ENCODE measurements at regions not wholly inside any gene's neighbourhood (a gene's known extent, or its start where the extent isn't known, plus 50 kb on each side); places are given as distances from the start of the nearest gene placed in this dataset.

DNA sequence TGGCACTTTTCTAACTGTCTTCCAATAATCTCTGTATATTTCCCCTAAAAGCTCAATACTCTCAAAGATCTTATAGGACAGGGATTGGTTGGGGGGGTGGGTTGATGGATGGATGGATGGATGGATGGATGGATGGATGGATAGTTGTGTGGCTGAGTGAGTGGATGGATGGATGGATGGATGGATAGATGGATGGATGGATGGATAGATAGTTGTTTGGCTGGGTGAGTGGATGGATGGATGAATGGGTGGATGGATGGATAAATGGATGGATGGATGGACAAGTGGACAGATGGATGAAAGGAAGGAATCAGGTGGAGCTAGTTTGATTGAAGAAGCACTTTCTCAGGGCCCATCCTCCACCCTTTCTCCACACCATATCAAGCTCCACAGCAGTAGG, 388.8 kb downstream of the CDC5L start:
- no peak overlapping the region for H3K4me3 ChIP-seq (ENCODE audit: low read length)
- no peaks in the 10 kb centered on the region for H3K27me3 ChIP-seq (ENCODE audit: insufficient read depth, low read depth, low read length)
- H3K36me3 ChIP-seq (ENCODE audit: insufficient read depth, low read length) = no peaks in the 10 kb centered on the region
- no peaks in the 10 kb centered on the region for H4K20me1 ChIP-seq (ENCODE audit: insufficient read depth)
- no peaks in the 10 kb centered on the region for H3K9me2 ChIP-seq (ENCODE audit: insufficient read depth, low read length)
- H2AFZ ChIP-seq (ENCODE audit: low read depth, low read length) = no peak overlapping the region
- H3K9ac ChIP-seq (ENCODE audit: low read length) = no peak overlapping the region
- H3K27ac ChIP-seq (ENCODE audit: low read length) = no peak overlapping the region
- H3K9me3 ChIP-seq (ENCODE audit: low read length) = no peaks in the 10 kb centered on the region
- H3K79me2 ChIP-seq (replicated peaks; ENCODE audit: insufficient read depth, low read length) = no peaks in the 10 kb centered on the region
- no peak overlapping the region for H3K4me2 ChIP-seq (ENCODE audit: low read length)
- H3F3A ChIP-seq (ENCODE audit: insufficient read depth, low read length, poor library complexity, severe bottlenecking) = no peaks in the 10 kb centered on the region
- no peak for TF ChIP-seq MXI1 (conservative IDR thresholded peaks at IDR 0.05; ENCODE audit: poor library complexity, severe bottlenecking)
- no peak for TF ChIP-seq EP300 (conservative IDR thresholded peaks at IDR 0.05; ENCODE audit: poor library complexity, severe bottlenecking)
- TF ChIP-seq, protein P1, sequence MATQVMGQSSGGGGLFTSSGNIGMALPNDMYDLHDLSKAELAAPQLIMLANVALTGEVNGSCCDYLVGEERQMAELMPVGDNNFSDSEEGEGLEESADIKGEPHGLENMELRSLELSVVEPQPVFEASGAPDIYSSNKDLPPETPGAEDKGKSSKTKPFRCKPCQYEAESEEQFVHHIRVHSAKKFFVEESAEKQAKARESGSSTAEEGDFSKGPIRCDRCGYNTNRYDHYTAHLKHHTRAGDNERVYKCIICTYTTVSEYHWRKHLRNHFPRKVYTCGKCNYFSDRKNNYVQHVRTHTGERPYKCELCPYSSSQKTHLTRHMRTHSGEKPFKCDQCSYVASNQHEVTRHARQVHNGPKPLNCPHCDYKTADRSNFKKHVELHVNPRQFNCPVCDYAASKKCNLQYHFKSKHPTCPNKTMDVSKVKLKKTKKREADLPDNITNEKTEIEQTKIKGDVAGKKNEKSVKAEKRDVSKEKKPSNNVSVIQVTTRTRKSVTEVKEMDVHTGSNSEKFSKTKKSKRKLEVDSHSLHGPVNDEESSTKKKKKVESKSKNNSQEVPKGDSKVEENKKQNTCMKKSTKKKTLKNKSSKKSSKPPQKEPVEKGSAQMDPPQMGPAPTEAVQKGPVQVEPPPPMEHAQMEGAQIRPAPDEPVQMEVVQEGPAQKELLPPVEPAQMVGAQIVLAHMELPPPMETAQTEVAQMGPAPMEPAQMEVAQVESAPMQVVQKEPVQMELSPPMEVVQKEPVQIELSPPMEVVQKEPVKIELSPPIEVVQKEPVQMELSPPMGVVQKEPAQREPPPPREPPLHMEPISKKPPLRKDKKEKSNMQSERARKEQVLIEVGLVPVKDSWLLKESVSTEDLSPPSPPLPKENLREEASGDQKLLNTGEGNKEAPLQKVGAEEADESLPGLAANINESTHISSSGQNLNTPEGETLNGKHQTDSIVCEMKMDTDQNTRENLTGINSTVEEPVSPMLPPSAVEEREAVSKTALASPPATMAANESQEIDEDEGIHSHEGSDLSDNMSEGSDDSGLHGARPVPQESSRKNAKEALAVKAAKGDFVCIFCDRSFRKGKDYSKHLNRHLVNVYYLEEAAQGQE (IDR thresholded peaks at IDR 0.05; ENCODE audit: borderline replicate concordance) = no peak
- no peak for TF ChIP-seq SMC3 (conservative IDR thresholded peaks at IDR 0.05; ENCODE audit: poor library complexity)
- no peak for TF ChIP-seq POLR2AphosphoS5 (IDR thresholded peaks at IDR 0.05)
- TF ChIP-seq RAD21 (conservative IDR thresholded peaks at IDR 0.05) = no peak
- TF ChIP-seq, protein P2, sequence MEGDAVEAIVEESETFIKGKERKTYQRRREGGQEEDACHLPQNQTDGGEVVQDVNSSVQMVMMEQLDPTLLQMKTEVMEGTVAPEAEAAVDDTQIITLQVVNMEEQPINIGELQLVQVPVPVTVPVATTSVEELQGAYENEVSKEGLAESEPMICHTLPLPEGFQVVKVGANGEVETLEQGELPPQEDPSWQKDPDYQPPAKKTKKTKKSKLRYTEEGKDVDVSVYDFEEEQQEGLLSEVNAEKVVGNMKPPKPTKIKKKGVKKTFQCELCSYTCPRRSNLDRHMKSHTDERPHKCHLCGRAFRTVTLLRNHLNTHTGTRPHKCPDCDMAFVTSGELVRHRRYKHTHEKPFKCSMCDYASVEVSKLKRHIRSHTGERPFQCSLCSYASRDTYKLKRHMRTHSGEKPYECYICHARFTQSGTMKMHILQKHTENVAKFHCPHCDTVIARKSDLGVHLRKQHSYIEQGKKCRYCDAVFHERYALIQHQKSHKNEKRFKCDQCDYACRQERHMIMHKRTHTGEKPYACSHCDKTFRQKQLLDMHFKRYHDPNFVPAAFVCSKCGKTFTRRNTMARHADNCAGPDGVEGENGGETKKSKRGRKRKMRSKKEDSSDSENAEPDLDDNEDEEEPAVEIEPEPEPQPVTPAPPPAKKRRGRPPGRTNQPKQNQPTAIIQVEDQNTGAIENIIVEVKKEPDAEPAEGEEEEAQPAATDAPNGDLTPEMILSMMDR (IDR thresholded peaks at IDR 0.05; ENCODE audit: poor library complexity, severe bottlenecking) = no peak
- TF ChIP-seq EZH2 (IDR thresholded peaks at IDR 0.05; ENCODE audit: borderline replicate concordance, insufficient read depth, low read length, poor library complexity, severe bottlenecking) = no peak
- no peak for TF ChIP-seq TAF1 (IDR thresholded peaks at IDR 0.05; ENCODE audit: low read depth)

DNA sequence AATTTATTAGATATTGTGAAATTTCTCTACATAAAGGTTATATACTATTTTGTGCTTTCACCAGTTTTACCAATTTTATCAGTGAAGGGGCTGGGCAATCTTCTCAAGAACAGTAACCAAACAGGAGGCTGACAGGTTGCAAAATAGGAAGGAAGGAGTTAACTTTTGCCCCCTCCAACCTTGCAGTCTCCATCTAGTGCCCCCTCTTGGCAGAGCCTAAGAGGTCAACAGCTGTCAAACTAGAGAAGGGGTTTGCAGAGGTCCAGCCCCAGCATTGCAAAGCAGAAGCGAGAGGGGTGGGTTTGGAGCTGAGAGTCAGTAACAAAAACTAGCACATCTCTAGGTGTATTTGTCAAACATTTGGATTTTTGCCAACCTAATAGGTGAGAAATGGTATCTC, 391.0 kb downstream of the CDC5L start:
- no peaks in the 10 kb centered on the region for H3K36me3 ChIP-seq (ENCODE audit: insufficient read depth, low read length)
- H3F3A ChIP-seq (ENCODE audit: insufficient read depth, low read length, poor library complexity, severe bottlenecking) = no peaks in the 10 kb centered on the region
- TF ChIP-seq POLR2AphosphoS5 (IDR thresholded peaks at IDR 0.05) = no peak
- H4K20me1 ChIP-seq (ENCODE audit: insufficient read depth) = no peaks in the 10 kb centered on the region
- no peak overlapping the region for H2AFZ ChIP-seq (ENCODE audit: low read depth, low read length)
- H3K79me2 ChIP-seq (replicated peaks; ENCODE audit: insufficient read depth, low read length) = no peaks in the 10 kb centered on the region
- no peak overlapping the region for H3K27ac ChIP-seq (ENCODE audit: low read length)
- no peak overlapping the region for H3K4me2 ChIP-seq (ENCODE audit: low read length)
- H3K27me3 ChIP-seq (ENCODE audit: insufficient read depth, low read depth, low read length) = no peaks in the 10 kb centered on the region
- no peaks in the 10 kb centered on the region for H3K9me3 ChIP-seq (ENCODE audit: low read length)
- no peak overlapping the region for H3K4me3 ChIP-seq (ENCODE audit: low read length)
- no peaks in the 10 kb centered on the region for H3K9me2 ChIP-seq (ENCODE audit: insufficient read depth, low read length)
- no peak overlapping the region for H3K9ac ChIP-seq (ENCODE audit: low read length)

All from neural cell (in vitro differentiated cells).